GM12878 (cell line): ENCODE measurements at regions not wholly inside any gene's neighbourhood (a gene's known extent, or its start where the extent isn't known, plus 50 kb on each side); places are given as distances from the start of the nearest gene placed in this dataset.

ENCODE experiments used
- ATAC-seq: fragments of 200-7000 bp; cut with Tn5 transposase; 3 replicates; pipeline ENCODE4 v1.9.1; 2020; ENCODE audit warnings: mild to moderate bottlenecking, moderate library complexity
- BruUV-seq: library from RNA; stranded (reverse); fragments of 400-500 nt; replicated peaks from 2 replicates; lab custom pipeline; 2021; lab: Mats Ljungman, UMichigan
- CTCF ChIA-PET: fragments of 300-600 bp; sonication (Branson Sonifier 250); formaldehyde crosslinking; extraction: SDS; loops from one replicate; lab custom pipeline; 2021; ENCODE audit warnings: inconsistent platforms; lab: Yijun Ruan, JAX
- POLR2A ChIA-PET: fragments of 350-600 bp; formaldehyde crosslinking; extraction: SDS; loops from one replicate; lab custom pipeline; 2021; ENCODE audit warnings: inconsistent platforms; lab: Charles Lee
- RAD21 ChIA-PET: fragments of 300-600 bp; sonication (Branson Sonifier 250); formaldehyde crosslinking; loops from one replicate; lab custom pipeline; 2023; ENCODE audit warnings: antibody characterized with exemption; ENCODE audit not compliant: unreplicated experiment; lab: Charles Lee
- SMC1A ChIA-PET: fragments of 300-600 bp; sonication (Branson Sonifier 250); formaldehyde crosslinking; loops from one replicate; lab custom pipeline; 2023; ENCODE audit not compliant: unreplicated experiment, uncharacterized antibody; lab: Charles Lee
- DNase-seq: peaks from one replicate; pipeline ENCODE4 v3.0.0-alpha.2; 2011; ENCODE audit warnings: low read depth, low spot score
- FAIRE-seq: peaks from 3 replicates; lab custom pipeline; 2011; peaks lifted over from hg19 to GRCh38; lab: Jason Lieb, UNC
- H2AFZ ChIP-seq: 2 replicates; pipeline ENCODE4 v1.6.0; 2011; ENCODE audit warnings: low read depth, low read length, control low read depth; ENCODE audit not compliant: control insufficient read depth
- H3K27ac ChIP-seq: 2 replicates; pipeline ENCODE4 v1.5.1; 2011; ENCODE audit warnings: control low read depth; ENCODE audit not compliant: control insufficient read depth, insufficient read depth
- H3K27me3 ChIP-seq, 2 experiments: replicated peaks in 1 of 2; 2 replicates each; pipeline versions ENCODE4 v1.6.0 to v1.6.1; 2011; ENCODE audit warnings: low read length in 1 of 2; ENCODE audit not compliant: control insufficient read depth in 2 of 2, insufficient read depth in 2 of 2
- H3K36me3 ChIP-seq, 2 experiments: 2 replicates each; pipeline ENCODE4 v1.5.1; 2011; ENCODE audit warnings: low read length in 1 of 2; ENCODE audit not compliant: control insufficient read depth in 2 of 2, insufficient read depth in 2 of 2
- H3K4me1 ChIP-seq: 2 replicates; pipeline ENCODE4 v1.6.1; 2011; ENCODE audit warnings: mild to moderate bottlenecking, low read length, moderate library complexity, mixed read lengths; ENCODE audit not compliant: control insufficient read depth, insufficient read depth
- H3K4me2 ChIP-seq: 2 replicates; pipeline ENCODE4 v1.6.0; 2011; ENCODE audit warnings: control low read depth; ENCODE audit not compliant: control insufficient read depth, insufficient read depth
- H3K4me3 ChIP-seq: fragments of 200-600 bp; sonication (generic); 2 replicates; pipeline ENCODE4 v1.5.1; 2016
- H3K79me2 ChIP-seq: 2 replicates; pipeline ENCODE4 v1.6.0; 2011; ENCODE audit warnings: low read length; ENCODE audit not compliant: control insufficient read depth, insufficient read depth
- H3K9ac ChIP-seq: 2 replicates; pipeline ENCODE4 v1.8.0; 2011; ENCODE audit warnings: low read length, control low read depth, mixed read lengths; ENCODE audit not compliant: control insufficient read depth, insufficient read depth
- H3K9me3 ChIP-seq: replicated peaks from 3 replicates; pipeline ENCODE4 v1.5.1; 2011; ENCODE audit warnings: mild to moderate bottlenecking, low read length; ENCODE audit not compliant: control insufficient read depth, insufficient read depth
- H4K20me1 ChIP-seq: 2 replicates; pipeline ENCODE4 v1.6.0; 2011; ENCODE audit not compliant: control insufficient read depth, insufficient read depth
- ASH2L ChIP-seq: fragments of 300-600, 200-600 bp; sonication (generic); IDR thresholded peaks from 2 replicates; pipeline ENCODE4 v1.6.1; 2017; ENCODE audit warnings: low read depth, mild to moderate bottlenecking, borderline replicate concordance
- BRCA1 ChIP-seq: IDR thresholded peaks from 2 replicates; pipeline ENCODE4 v1.6.1; 2011; ENCODE audit warnings: low read depth, low read length, improper control_type of control experiment
- CHD2 ChIP-seq: IDR thresholded peaks from 2 replicates; pipeline ENCODE4 v1.6.1; 2011; ENCODE audit warnings: low read depth, low read length, improper control_type of control experiment, borderline replicate concordance
- EGR1 ChIP-seq, 2 experiments: IDR thresholded peaks; 1 replicate in 1 of 2; 2 replicates in 1 of 2; pipeline ENCODE4 v1.6.1; 2011 to 2012; ENCODE audit warnings: low read depth in 2 of 2, low read length in 2 of 2, borderline replicate concordance in 1 of 2, mild to moderate bottlenecking in 1 of 2, moderate library complexity in 1 of 2
- HCFC1 ChIP-seq: fragments of 150-350 bp; IDR thresholded peaks from 2 replicates; pipeline ENCODE4 v1.6.1; 2014; ENCODE audit warnings: low read length
- HSF1 ChIP-seq: fragments of 150-350 bp; IDR thresholded peaks from 2 replicates; pipeline ENCODE4 v1.6.1; 2014; ENCODE audit warnings: mild to moderate bottlenecking, low read depth, low read length
- MTA2 ChIP-seq: fragments of 450-650 bp; IDR thresholded peaks from 2 replicates; pipeline ENCODE4 v1.6.1; 2016; ENCODE audit warnings: low read depth, mild to moderate bottlenecking, moderate library complexity
- NFYA ChIP-seq: IDR thresholded peaks from 2 replicates; pipeline ENCODE4 v1.6.1; 2011; ENCODE audit warnings: low read depth, mild to moderate bottlenecking, low read length, improper control_type of control experiment, borderline replicate concordance
- NFYB ChIP-seq: IDR thresholded peaks from 2 replicates; pipeline ENCODE4 v1.6.1; 2011; ENCODE audit warnings: low read depth, mild to moderate bottlenecking, low read length, improper control_type of control experiment, moderate library complexity; ENCODE audit not compliant: insufficient read depth
- NKRF ChIP-seq: fragments of 450-650 bp; conservative IDR thresholded peaks from 2 replicates; pipeline ENCODE4 v1.6.1; 2017; ENCODE audit warnings: mild to moderate bottlenecking, moderate library complexity
- PAX8 ChIP-seq: fragments of 450-650 bp; IDR thresholded peaks from 2 replicates; pipeline ENCODE4 v1.6.1; 2017; ENCODE audit warnings: mild to moderate bottlenecking, moderate library complexity
- RELA ChIP-seq: fragments of 450-650 bp; IDR thresholded peaks from 2 replicates; pipeline ENCODE4 v1.8.0; 2014; ENCODE audit warnings: borderline replicate concordance; ENCODE audit not compliant: partially characterized antibody
- SIX5 ChIP-seq: IDR thresholded peaks from 2 replicates; pipeline ENCODE4 v1.6.1; 2011; ENCODE audit warnings: mild to moderate bottlenecking, low read depth, low read length, moderate library complexity; ENCODE audit not compliant: severe bottlenecking
- SMAD1 ChIP-seq: fragments of 450-650 bp; IDR thresholded peaks from 2 replicates; pipeline ENCODE4 v1.6.1; 2018; ENCODE audit warnings: mild to moderate bottlenecking, low read depth; ENCODE audit not compliant: partially characterized antibody
- SP1 ChIP-seq: IDR thresholded peaks from one replicate; pipeline ENCODE4 v1.6.1; 2011; ENCODE audit warnings: low read depth, low read length
- STAT1 ChIP-seq: fragments of 450-650 bp; conservative IDR thresholded peaks from 2 replicates; pipeline ENCODE4 v1.6.1; 2014; ENCODE audit warnings: antibody characterized with exemption, mild to moderate bottlenecking
- ZNF274 ChIP-seq: IDR thresholded peaks from one replicate; pipeline ENCODE4 v1.8.0; 2011; ENCODE audit not compliant: insufficient read length, insufficient read depth
- ZNF622 ChIP-seq: fragments of 450-650 bp; IDR thresholded peaks from 2 replicates; pipeline ENCODE4 v1.6.1; 2017; ENCODE audit warnings: mild to moderate bottlenecking, inconsistent platforms
- WGBS: methylation state at CpG from one replicate; pipeline ENCODE4 v1.1.6; 2016; ENCODE audit warnings: low lambda C conversion rate; ENCODE audit not compliant: insufficient replicate concordance, insufficient coverage; ENCODE audit errors: missing lambda C conversion rate; 5-methylcytosine and 5-hydroxymethylcytosine counted together
- in situ Hi-C: fragments of 300-500 bp; cut with MboI; formaldehyde crosslinking; loops from 9 replicates; pipeline ENCODE4 v1.14.3; 2018; ENCODE audit warnings: mixed read lengths
- intact Hi-C: fragments of 100-400 bp; cut with micrococcal nuclease; formaldehyde crosslinking; loops from one replicate; pipeline ENCODE4 v1.14.2; 2022; ENCODE audit not compliant: unreplicated experiment
- TF ChIP-seq, protein P1 (sequence below): IDR thresholded peaks from 2 replicates; pipeline ENCODE4 v1.6.1; 2011; ENCODE audit warnings: borderline replicate concordance, low read depth, mild to moderate bottlenecking, moderate library complexity, mixed read lengths, low read length; ENCODE audit not compliant: insufficient read depth; ENCODE audit errors: extremely low read length

- intact Hi-C loops, result no loop called here
- 34% methylated on average over 4 of the region's 4 CpGs for WGBS
These were observed 786.4 kb downstream of the MCTP2 start for GRCh38 chr15:95017666-95018328.

More at GRCh38 chr15:95017666-95018328, 786.4 kb downstream of the MCTP2 start:
- BruUV-seq, result no TSS peak
- ChIA-PET SMC1A (interaction anchor here (1.2 kb wide), 1 partner anchor 348 kb away, joined by 3 read pairs; no protein-coding TSS in a partner anchor), RAD21 (no interaction called here), POLR2A (no interaction called here), CTCF (no interaction called here)
- no peak overlapping the region for H3K27ac ChIP-seq
- no peaks in the 10 kb centered on the region for H3K27me3 ChIP-seq
- no peak overlapping the region for H2AFZ ChIP-seq
- no peaks in the 10 kb centered on the region for H3K79me2 ChIP-seq
- H3K36me3 ChIP-seq, result no peaks in the 10 kb centered on the region
- no peaks in the 10 kb centered on the region; the same call in 1 of the 3 replicates for H3K9me3 ChIP-seq
- DNase-seq (no peak), ATAC-seq (no peak), FAIRE-seq (no peak)
- no peaks in the 10 kb centered on the region for H3K4me1 ChIP-seq
- in situ Hi-C loops, result no loop called here
- H3K4me2 ChIP-seq, result no peak overlapping the region
- no peak for TF ChIP-seq SP1
- no peak for TF ChIP-seq SMAD1
- TF ChIP-seq ZNF622, result no peak
- TF ChIP-seq PAX8, result no peak
- no peak for TF ChIP-seq SIX5
- no peak for TF ChIP-seq HSF1
- no peak for TF ChIP-seq ZNF274
- no peak for TF ChIP-seq BRCA1
- TF ChIP-seq MTA2, result no peak
- no peak for TF ChIP-seq NFYB
- no peak for TF ChIP-seq NKRF
- no peak for TF ChIP-seq HCFC1
- TF ChIP-seq, protein P1, sequence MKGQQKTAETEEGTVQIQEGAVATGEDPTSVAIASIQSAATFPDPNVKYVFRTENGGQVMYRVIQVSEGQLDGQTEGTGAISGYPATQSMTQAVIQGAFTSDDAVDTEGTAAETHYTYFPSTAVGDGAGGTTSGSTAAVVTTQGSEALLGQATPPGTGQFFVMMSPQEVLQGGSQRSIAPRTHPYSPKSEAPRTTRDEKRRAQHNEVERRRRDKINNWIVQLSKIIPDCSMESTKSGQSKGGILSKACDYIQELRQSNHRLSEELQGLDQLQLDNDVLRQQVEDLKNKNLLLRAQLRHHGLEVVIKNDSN, result no peak
- no peak for TF ChIP-seq STAT1
- TF ChIP-seq EGR1 (IDR thresholded peaks at IDR 0.05; ENCODE audit: borderline replicate concordance in 1 of 2, low read depth in 2 of 2, low read length in 2 of 2), result no peak
- no peak for TF ChIP-seq RELA
- TF ChIP-seq CHD2, result no peak
- no peak for TF ChIP-seq NFYA
- no peak for TF ChIP-seq ASH2L
- H4K20me1 ChIP-seq, result no peaks in the 10 kb centered on the region
- no peak overlapping the region for H3K4me3 ChIP-seq
- no peak overlapping the region for H3K9ac ChIP-seq
